ENCODE measurements at regions not wholly inside any gene's neighbourhood (a gene's known extent, or its start where the extent isn't known, plus 50 kb on each side); places are given as distances from the start of the nearest gene placed in this dataset.
"Not testable (repeated sequence)": the region's sequence is repeated elsewhere in the genome, so short reads cannot be mapped to it uniquely, and the experiment has no call there.

DNA sequence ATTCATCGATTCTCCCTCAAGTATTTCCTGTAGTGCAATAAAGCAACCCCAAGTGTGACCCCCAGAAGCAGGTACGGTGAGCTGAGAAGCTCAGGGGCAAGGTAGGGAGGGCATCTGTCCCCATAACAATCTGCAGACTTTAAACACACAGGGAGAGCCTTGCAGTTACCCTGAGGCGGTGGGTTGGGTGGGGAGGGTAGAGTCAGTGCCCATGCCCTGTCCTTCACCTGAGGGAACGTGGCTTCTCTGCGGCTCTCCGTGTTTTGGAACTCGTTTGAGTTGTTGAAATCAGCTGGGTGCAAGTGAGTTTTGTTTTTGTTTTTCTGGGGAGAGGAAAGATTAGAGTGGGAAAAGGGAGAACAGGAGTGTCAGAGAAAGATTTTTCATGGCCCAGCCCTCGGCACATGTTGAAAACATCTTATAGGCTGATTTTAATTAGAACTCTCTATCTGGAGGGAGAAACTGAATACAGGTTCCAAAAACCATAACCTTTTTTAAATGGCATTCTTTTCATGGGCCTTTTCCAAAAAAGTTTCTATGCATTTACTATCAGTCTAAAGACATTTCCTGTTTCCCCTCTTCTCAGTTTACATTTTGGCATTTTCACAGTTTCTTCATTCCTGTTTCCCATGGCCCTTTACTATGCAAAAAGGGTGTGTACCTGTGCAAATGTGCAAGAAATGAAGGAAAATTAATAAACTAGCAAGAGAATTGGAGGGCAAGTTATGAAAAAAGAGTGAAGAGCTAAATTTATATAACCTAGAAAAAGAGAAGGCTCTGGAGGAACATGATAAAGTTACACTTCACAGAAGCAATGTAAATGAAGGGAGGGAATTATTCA, 266.5 kb upstream of the VLDLR start:
- DNase-seq (ENCODE audit: low read depth) = no peak

GRCh38 chr9:2355697-2355983, 265.9 kb upstream of the VLDLR start:
- no peak for DNase-seq (ENCODE audit: low read depth)

DNA sequence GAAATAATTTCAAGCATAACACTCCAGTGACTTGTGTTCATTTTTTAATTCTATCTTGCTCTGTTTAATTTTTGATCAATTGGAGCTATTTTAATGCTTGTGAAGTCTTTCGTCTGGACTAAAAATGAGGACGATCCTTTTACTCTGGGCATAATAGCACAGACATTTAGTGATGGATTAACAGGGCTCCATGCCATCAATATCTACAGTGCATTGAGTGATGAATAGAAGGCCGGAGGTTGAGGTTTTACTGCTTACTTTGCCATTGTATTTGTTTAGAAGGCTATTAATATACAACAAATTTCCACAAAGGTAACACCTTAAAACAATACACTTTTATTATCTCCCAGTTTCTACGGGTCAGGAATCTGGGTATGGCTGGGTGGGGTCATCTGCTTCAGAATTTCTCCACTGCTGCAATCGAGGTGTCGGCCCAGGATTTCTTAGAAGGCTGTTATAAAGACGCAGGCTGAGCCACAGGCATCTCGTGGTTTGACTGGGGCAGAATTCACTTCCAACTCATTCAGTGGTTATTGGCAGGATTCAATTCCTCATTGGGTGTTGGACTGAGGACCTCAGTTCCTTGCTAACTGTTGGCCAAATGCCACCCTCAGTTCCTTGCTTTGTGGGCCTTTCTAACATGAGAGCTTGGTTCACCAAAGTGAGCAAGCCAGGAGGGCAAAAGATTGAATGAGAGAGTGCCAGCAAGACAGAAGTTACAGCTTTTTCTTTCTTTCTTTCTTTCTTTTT, 265.4 kb upstream of the VLDLR start:
- DNase-seq (ENCODE audit: low read depth) = no peak

GRCh38 chr9:2359891-2360471, 261.6 kb upstream of the VLDLR start:
- no peak for DNase-seq (ENCODE audit: low read depth)

DNA sequence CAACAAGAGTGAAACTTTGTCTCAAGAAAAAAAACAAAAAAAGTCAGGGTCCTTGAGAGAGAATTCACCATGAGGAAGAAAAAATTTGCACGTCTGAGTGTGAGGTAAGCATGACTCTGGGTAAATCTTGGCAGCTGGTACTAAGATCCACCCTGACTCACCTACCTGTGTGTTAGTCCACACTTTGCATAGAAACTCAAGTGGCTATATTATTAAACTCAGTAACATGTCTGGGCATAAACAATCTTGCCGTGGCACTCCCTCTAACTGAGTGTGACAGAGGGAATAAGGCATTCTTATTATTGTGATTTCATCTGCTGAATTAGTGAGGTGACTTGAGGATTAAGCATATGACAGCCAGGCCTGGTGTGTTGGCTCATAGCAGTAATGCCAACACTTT, 259.4 kb upstream of the VLDLR start:
- DNase-seq (ENCODE audit: low read depth) = no peak

- no peak for DNase-seq (ENCODE audit: low read depth)
Observed at GRCh38 chr9:2363138-2363745, 258.3 kb upstream of the VLDLR start.

DNA sequence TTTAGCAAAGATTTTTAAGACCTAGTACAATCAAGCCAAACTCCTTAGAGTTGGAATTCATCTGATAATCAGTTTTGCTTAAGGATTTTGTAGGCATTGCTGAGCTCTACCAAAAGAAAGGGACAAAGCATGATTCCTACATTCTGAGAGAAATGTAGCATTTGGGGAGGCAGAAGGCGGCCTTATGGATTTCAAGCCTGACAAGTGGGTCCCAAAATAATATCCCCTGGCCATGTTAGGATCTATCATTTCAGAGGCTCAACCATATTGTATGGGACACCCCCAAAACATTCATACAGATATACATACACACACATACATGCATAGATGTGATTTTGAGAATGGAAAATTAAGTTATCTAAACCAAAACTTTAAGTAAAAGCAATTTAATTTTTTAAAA, 257.8 kb upstream of the VLDLR start:
- no peak for DNase-seq (ENCODE audit: low read depth)

DNA sequence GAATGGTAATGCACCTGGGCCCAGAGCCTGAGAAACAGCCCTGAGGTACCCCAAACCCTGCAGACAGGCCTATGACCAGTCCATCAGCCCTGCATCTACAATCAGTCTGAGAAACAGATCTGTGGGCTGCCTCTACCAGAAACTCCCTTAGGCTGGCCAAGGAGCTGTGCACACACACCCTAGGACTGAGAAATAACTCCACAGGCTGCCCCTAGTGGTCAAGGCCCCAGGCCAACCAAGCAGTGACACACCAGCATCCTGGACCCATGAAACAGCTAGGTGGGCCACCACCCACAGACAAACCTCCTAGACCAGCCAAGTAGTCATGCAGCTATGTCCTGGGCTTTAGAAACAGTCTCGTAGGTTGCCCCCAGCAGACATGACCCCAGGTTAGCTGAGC, 253.6 kb upstream of the VLDLR start:
- DNase-seq (ENCODE audit: low read depth) = no peak

- DNase-seq (ENCODE audit: low read depth) = no peak
Observed at GRCh38 chr9:2373648-2374047, 247.9 kb upstream of the VLDLR start.

DNA sequence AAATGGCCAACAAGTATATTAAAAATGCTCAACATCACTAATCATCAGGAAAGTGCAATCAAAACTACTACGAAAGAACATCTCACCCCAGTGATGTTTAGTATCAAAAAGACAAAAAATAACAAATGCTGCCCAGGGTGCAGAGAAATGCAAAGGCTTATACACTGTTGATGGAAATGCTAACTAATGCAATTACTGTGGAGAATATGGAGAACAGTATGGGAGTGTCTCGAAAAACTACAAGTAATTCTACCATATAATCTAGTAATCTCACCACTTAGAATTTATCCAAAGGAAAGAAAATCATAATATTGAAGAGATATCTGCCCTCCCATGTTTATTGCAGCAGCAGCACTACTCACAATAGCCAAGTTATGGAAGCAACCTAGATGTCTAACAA, 246.5 kb upstream of the VLDLR start:
- no peak for DNase-seq (ENCODE audit: low read depth)

DNA sequence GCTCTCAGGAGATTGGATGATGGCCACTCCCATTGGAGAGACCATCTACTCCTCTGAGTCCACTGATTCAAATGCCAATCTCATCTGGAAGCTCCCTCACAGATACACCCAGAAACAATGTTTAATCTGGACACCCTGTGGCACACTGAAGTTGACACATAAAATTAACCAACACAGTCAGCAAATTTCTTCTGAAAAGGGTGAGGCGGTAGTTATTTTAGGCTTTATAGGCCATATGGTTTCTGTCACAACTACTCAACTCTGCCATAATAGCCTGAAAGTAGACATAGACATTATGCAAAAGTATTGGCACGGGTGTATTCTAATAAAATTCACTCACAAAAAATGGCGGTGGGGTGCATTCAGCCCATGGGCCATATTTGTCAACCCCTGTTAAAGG, 244.5 kb upstream of the VLDLR start:
- no peak for DNase-seq (ENCODE audit: low read depth)

GRCh38 chr9:2377834-2378233, 243.8 kb upstream of the VLDLR start:
- DNase-seq (ENCODE audit: low read depth) = no peak

GRCh38 chr9:2378266-2378665, 243.3 kb upstream of the VLDLR start:
- DNase-seq (ENCODE audit: low read depth) = no peak

- DNase-seq (ENCODE audit: low read depth) = no peak
Observed at GRCh38 chr9:2378816-2379215, 242.8 kb upstream of the VLDLR start.

GRCh38 chr9:2384741-2385140, 236.8 kb upstream of the VLDLR start:
- DNase-seq (ENCODE audit: low read depth) = no peak

GRCh38 chr9:2385746-2386145, 235.8 kb upstream of the VLDLR start:
- DNase-seq (ENCODE audit: low read depth) = no peak

DNA sequence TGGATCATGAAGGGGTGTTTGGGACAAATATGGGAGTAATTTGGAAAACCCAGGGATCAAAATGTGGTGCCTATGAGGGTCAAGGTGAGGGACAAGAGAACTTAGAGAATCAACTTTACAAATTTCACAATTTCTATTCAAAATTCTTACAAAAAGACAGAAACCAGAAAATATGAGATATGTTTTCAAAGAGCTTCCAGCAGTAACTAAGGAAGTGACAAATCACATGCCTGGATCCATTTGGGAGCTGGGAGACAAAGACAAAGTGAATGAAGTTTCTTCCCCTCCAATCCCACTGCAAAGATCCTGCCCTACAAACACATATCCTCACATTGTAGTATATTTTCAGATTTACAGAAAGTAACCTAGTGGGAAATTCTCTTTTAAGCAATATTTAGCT, 235.0 kb upstream of the VLDLR start:
- DNase-seq (ENCODE audit: low read depth) = no peak

- no peak for DNase-seq (ENCODE audit: low read depth)
Observed at GRCh38 chr9:2387166-2387565, 234.4 kb upstream of the VLDLR start.

GRCh38 chr9:2389404-2389803, 232.2 kb upstream of the VLDLR start:
- DNase-seq (ENCODE audit: low read depth) = no peak

DNA sequence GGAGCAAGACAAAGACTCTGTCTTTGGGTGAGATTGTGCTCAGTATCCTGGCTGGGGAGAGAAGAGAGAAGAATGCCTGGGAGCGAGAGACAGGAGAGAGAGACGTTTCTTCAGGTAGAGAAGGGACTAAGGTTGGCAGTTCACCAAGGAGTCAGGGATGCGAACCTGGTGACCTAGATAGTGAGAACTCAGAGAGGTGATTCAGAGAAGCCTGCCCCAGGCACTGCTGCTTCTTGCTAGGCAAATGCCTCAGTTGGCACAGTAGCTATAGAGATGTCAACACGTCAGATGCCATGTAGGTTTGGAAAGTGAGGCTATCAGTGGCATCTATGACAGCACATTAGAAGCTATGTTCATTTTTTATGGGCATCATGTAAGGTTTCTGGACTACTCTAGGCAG, 231.6 kb upstream of the VLDLR start:
- no peak for DNase-seq (ENCODE audit: low read depth)

DNA sequence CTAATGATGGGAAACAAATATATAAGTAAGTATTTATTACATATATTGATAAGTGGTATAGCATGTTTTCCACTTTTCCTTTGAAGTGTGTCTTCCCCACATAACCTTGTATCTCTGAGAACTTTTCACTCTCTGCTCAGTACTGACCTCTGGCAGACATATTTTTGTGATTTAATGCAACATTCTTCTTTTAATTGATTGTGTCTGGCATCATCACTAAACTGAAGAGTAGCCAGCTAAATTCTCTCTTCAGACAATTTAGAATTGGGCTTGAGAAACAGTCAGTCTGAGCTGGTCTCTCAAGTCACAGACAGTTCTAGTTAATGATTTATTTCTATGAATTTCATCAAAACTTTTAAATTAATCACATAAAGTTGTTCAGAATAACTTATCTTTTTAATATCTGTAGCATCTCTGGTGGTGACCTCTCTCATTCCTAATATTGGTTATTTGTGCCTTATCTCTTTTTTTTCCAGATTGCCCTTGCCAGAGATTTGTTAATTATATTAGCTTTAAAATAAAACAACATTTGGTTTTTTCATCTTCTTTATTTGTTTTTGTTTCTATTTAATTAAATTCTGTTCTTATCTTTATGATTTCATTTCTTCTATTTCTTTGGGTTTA, 230.0 kb upstream of the VLDLR start:
- not testable (repeated sequence) for DNase-seq (ENCODE audit: low read depth)

- DNase-seq (ENCODE audit: low read depth) = not testable (repeated sequence)
Observed at GRCh38 chr9:2394087-2394741, 227.4 kb upstream of the VLDLR start.
